ENCODE measurements at regions not wholly inside any gene's neighbourhood (a gene's known extent, or its start where the extent isn't known, plus 50 kb on each side); places are given as distances from the start of the nearest gene placed in this dataset.

GRCh38 chr18:46341986-46342525, 237.9 kb downstream of the HAUS1 start:
- TF ChIP-seq POLR2AphosphoS5 (IDR thresholded peaks at IDR 0.05; ENCODE audit: borderline replicate concordance, low read depth, low read length) (no peak), EZH2 (IDR thresholded peaks at IDR 0.05) (no peak)
